ENCODE measurements at regions not wholly inside any gene's neighbourhood (a gene's known extent, or its start where the extent isn't known, plus 50 kb on each side); places are given as distances from the start of the nearest gene placed in this dataset.

DNA sequence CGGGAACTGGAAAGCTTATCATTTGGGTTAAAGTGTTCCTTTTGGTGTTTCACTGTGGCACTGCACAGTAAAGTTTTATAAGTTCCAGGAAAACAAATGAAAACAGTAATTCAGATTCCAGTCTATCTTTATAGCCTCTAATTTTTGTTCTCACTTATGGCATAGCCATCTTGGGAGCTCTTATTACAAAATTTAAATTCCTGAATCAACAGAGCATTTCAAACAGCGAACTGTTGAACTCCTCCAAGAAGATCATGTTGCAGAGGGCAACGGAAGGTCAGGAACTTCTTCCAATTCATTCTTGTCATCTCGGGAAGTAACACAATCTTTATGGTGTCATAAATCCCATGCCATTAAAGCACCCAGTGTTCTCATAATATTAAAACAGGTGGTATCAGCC is 229.1 kb downstream of the KCNC2 start:
- no peaks in the 10 kb centered on the region for H3K79me2 ChIP-seq (ENCODE audit: insufficient read depth, low read length)
- intact Hi-C loops (cut with micrococcal nuclease; ENCODE audit: unreplicated experiment) (no loop called here), in situ Hi-C loops (cut with HindIII; ENCODE audit: extremely low pct_ligation_motif_present, low pct_unique_long_range_greater_than_20kb) (no loop called here)
- H2AFZ ChIP-seq (ENCODE audit: low read length), result no peak overlapping the region
- no TSS peak for BruUV-seq (replicated peaks)
- H3K27me3 ChIP-seq (ENCODE audit: control insufficient read depth in 1 of 2, insufficient read depth in 2 of 2, low read length in 2 of 2), result no peaks in the 10 kb centered on the region; a peak in 1 of 5 replicates
- no peak for DNase-seq (ENCODE audit: low spot score)
- CTCF ChIA-PET (ENCODE audit: low intra/inter-chr PET ratio, low total read pairs), result no interaction called here
- H3K4me1 ChIP-seq (ENCODE audit: insufficient read depth, low read length), result no peaks in the 10 kb centered on the region
- no peak overlapping the region for H3K4me2 ChIP-seq (ENCODE audit: low read depth, low read length)
- H3K36me3 ChIP-seq (replicated peaks in 1 of 2; ENCODE audit: control insufficient read depth in 1 of 2, insufficient read depth in 2 of 2, low read length in 2 of 2), result no peaks in the 10 kb centered on the region
- H3K9ac ChIP-seq (ENCODE audit: insufficient read depth, low read depth, low read length), result no peak overlapping the region
- POLR2A ChIA-PET, result no interaction called here
- TF ChIP-seq, protein P1, sequence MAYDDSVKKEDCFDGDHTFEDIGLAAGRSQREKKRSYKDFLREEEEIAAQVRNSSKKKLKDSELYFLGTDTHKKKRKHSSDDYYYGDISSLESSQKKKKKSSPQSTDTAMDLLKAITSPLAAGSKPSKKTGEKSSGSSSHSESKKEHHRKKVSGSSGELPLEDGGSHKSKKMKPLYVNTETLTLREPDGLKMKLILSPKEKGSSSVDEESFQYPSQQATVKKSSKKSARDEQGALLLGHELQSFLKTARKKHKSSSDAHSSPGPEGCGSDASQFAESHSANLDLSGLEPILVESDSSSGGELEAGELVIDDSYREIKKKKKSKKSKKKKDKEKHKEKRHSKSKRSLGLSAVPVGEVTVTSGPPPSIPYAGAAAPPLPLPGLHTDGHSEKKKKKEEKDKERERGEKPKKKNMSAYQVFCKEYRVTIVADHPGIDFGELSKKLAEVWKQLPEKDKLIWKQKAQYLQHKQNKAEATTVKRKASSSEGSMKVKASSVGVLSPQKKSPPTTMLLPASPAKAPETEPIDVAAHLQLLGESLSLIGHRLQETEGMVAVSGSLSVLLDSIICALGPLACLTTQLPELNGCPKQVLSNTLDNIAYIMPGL (CRISPR knock-in tag; IDR thresholded peaks at IDR 0.05; ENCODE audit: borderline replicate concordance in 1 of 2, low read depth in 1 of 2), result no peak
- TF ChIP-seq ZNF251 (CRISPR knock-in tag; IDR thresholded peaks at IDR 0.05) (no peak), YY1 (IDR thresholded peaks at IDR 0.05; ENCODE audit: insufficient read depth, insufficient replicate concordance, low read depth, low read length) (no peak)
- TF ChIP-seq, protein P2, sequence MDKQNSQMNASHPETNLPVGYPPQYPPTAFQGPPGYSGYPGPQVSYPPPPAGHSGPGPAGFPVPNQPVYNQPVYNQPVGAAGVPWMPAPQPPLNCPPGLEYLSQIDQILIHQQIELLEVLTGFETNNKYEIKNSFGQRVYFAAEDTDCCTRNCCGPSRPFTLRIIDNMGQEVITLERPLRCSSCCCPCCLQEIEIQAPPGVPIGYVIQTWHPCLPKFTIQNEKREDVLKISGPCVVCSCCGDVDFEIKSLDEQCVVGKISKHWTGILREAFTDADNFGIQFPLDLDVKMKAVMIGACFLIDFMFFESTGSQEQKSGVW (CRISPR knock-in tag; IDR thresholded peaks at IDR 0.05; ENCODE audit: borderline replicate concordance), result no peak
- ATAC-seq, result no peak
- FAIRE-seq, result no peak
- H3K4me3 ChIP-seq (replicated peaks in 1 of 3; ENCODE audit: insufficient read depth in 1 of 3, low read depth in 2 of 3, low read length in 3 of 3), result no peak overlapping the region
- H4K20me1 ChIP-seq (ENCODE audit: insufficient read depth, low read length), result no peaks in the 10 kb centered on the region
- H3K27ac ChIP-seq (ENCODE audit: extremely low read length, insufficient read depth, low read length), result no peak overlapping the region
- 10% methylated on average over 4 of the region's 4 CpGs for WGBS (ENCODE audit: low lambda C conversion rate)
- H3K9me3 ChIP-seq (ENCODE audit: low read length), result no peaks in the 10 kb centered on the region

DNA sequence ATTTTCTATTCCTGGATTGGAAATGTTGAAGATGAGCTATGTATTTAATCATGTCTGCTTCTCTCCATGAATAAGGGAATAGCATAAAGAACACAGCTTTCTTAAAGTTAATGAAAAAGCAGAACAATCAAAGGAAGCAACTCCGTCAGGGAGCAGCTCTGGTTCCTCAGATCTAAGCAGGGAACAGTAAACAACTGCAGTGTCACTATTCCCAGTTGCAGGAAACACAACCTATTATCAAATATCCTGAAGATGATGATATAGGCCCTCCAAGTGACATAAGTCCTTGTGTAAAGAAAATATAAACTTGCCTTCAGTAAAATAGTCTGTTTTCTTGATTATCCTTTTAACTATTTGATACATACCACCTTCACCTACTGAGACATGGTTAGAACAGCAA is 228.1 kb downstream of the KCNC2 start:
- Histone ChIP-seq H3K79me2 (ENCODE audit: insufficient read depth, low read length) (no peaks in the 10 kb centered on the region), H4K20me1 (ENCODE audit: insufficient read depth, low read length) (no peaks in the 10 kb centered on the region), H3K4me1 (ENCODE audit: insufficient read depth, low read length) (no peaks in the 10 kb centered on the region), H3K9me3 (ENCODE audit: low read length) (no peaks in the 10 kb centered on the region), H3K4me2 (ENCODE audit: low read depth, low read length) (no peak overlapping the region), H3K27me3 (ENCODE audit: control insufficient read depth in 1 of 2, insufficient read depth in 2 of 2, low read length in 2 of 2) (no peaks in the 10 kb centered on the region; a peak in 1 of 5 replicates), H2AFZ (ENCODE audit: low read length) (no peak overlapping the region), H3K4me3 (replicated peaks in 1 of 3; ENCODE audit: insufficient read depth in 1 of 3, low read depth in 2 of 3, low read length in 3 of 3) (no peak overlapping the region), H3K27ac (ENCODE audit: extremely low read length, insufficient read depth, low read length) (no peak overlapping the region), H3K36me3 (replicated peaks in 1 of 2; ENCODE audit: control insufficient read depth in 1 of 2, insufficient read depth in 2 of 2, low read length in 2 of 2) (no peaks in the 10 kb centered on the region), H3K9ac (ENCODE audit: insufficient read depth, low read depth, low read length) (no peak overlapping the region)
- ATAC-seq (no peak), FAIRE-seq (no peak), DNase-seq (ENCODE audit: low spot score) (no peak)
- ChIA-PET CTCF (ENCODE audit: low intra/inter-chr PET ratio, low total read pairs) (no interaction called here), POLR2A (no interaction called here)
- WGBS (ENCODE audit: low lambda C conversion rate), result 28% methylated on average over 1 of the region's 1 CpG
- in situ Hi-C loops (cut with HindIII; ENCODE audit: extremely low pct_ligation_motif_present, low pct_unique_long_range_greater_than_20kb) (no loop called here), intact Hi-C loops (cut with micrococcal nuclease; ENCODE audit: unreplicated experiment) (no loop called here)
- BruUV-seq (replicated peaks), result no TSS peak
- no peak for TF ChIP-seq SAP130 (CRISPR knock-in tag; IDR thresholded peaks at IDR 0.05; ENCODE audit: low read depth)
- no peak for TF ChIP-seq NCOA1 (CRISPR knock-in tag; IDR thresholded peaks at IDR 0.05)
- TF ChIP-seq, protein P3, sequence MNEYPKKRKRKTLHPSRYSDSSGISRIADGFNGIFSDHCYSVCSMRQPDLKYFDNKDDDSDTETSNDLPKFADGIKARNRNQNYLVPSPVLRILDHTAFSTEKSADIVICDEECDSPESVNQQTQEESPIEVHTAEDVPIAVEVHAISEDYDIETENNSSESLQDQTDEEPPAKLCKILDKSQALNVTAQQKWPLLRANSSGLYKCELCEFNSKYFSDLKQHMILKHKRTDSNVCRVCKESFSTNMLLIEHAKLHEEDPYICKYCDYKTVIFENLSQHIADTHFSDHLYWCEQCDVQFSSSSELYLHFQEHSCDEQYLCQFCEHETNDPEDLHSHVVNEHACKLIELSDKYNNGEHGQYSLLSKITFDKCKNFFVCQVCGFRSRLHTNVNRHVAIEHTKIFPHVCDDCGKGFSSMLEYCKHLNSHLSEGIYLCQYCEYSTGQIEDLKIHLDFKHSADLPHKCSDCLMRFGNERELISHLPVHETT (CRISPR knock-in tag; conservative IDR thresholded peaks at IDR 0.05), result no peak
- TF ChIP-seq WIZ (CRISPR knock-in tag; IDR thresholded peaks at IDR 0.05), result no peak
- TF ChIP-seq, protein P4, sequence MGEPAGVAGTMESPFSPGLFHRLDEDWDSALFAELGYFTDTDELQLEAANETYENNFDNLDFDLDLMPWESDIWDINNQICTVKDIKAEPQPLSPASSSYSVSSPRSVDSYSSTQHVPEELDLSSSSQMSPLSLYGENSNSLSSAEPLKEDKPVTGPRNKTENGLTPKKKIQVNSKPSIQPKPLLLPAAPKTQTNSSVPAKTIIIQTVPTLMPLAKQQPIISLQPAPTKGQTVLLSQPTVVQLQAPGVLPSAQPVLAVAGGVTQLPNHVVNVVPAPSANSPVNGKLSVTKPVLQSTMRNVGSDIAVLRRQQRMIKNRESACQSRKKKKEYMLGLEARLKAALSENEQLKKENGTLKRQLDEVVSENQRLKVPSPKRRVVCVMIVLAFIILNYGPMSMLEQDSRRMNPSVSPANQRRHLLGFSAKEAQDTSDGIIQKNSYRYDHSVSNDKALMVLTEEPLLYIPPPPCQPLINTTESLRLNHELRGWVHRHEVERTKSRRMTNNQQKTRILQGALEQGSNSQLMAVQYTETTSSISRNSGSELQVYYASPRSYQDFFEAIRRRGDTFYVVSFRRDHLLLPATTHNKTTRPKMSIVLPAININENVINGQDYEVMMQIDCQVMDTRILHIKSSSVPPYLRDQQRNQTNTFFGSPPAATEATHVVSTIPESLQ (CRISPR knock-in tag; conservative IDR thresholded peaks at IDR 0.05), result no peak
- TF ChIP-seq ZNF839 (CRISPR knock-in tag; IDR thresholded peaks at IDR 0.05; ENCODE audit: borderline replicate concordance), result no peak
- TF ChIP-seq, protein P5, sequence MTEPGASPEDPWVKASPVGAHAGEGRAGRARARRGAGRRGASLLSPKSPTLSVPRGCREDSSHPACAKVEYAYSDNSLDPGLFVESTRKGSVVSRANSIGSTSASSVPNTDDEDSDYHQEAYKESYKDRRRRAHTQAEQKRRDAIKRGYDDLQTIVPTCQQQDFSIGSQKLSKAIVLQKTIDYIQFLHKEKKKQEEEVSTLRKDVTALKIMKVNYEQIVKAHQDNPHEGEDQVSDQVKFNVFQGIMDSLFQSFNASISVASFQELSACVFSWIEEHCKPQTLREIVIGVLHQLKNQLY (CRISPR knock-in tag; IDR thresholded peaks at IDR 0.05), result no peak
- TF ChIP-seq ZNF703 (CRISPR knock-in tag; IDR thresholded peaks at IDR 0.05; ENCODE audit: borderline replicate concordance), result no peak
- no peak for TF ChIP-seq ZNF382 (CRISPR knock-in tag; IDR thresholded peaks at IDR 0.05; ENCODE audit: borderline replicate concordance)

All from HepG2 (cell line).